ENCODE measurements at regions not wholly inside any gene's neighbourhood (a gene's known extent, or its start where the extent isn't known, plus 50 kb on each side); places are given as distances from the start of the nearest gene placed in this dataset.
"Not testable (repeated sequence)": the region's sequence is repeated elsewhere in the genome, so short reads cannot be mapped to it uniquely, and the experiment has no call there.

GRCh38 chr14:86943391-86944365 is 1049.3 kb downstream of the GALC start:
- no peak for DNase-seq

- DNase-seq, result no peak
These were observed 1050.0 kb downstream of the GALC start for GRCh38 chr14:86942936-86943335.

- DNase-seq, result no peak
These were observed 1052.9 kb downstream of the GALC start for GRCh38 chr14:86940106-86940505.

- DNase-seq, result no peak
These were observed 1054.7 kb downstream of the GALC start for GRCh38 chr14:86938320-86938719.

- no peak for DNase-seq
These were observed 1056.4 kb downstream of the GALC start for GRCh38 chr14:86936556-86936955.

- no peak for DNase-seq
These were observed 1057.6 kb downstream of the GALC start for GRCh38 chr14:86935241-86935885.

- no peak for DNase-seq
These were observed 1058.9 kb downstream of the GALC start for GRCh38 chr14:86933958-86934595.

- DNase-seq, result no peak
These were observed 1059.5 kb downstream of the GALC start for GRCh38 chr14:86933460-86933859.

GRCh38 chr14:86915406-86915805 is 1077.6 kb downstream of the GALC start:
- DNase-seq, result no peak

- no peak for DNase-seq
These were observed 1080.3 kb downstream of the GALC start for GRCh38 chr14:86912709-86913108.

GRCh38 chr14:86911486-86911885 is 1081.5 kb downstream of the GALC start:
- no peak for DNase-seq

GRCh38 chr14:86905386-86905926 is 1087.5 kb downstream of the GALC start:
- not testable (repeated sequence) for DNase-seq

GRCh38 chr14:86902176-86902950 is 1090.6 kb downstream of the GALC start:
- DNase-seq, result no peak

GRCh38 chr14:86897704-86898513 is 1095.1 kb downstream of the GALC start:
- DNase-seq, result no peak

- no peak for DNase-seq
These were observed 1095.8 kb downstream of the GALC start for GRCh38 chr14:86897224-86897623.

- DNase-seq, result no peak
These were observed 1096.3 kb downstream of the GALC start for GRCh38 chr14:86896701-86897100.

GRCh38 chr14:86892152-86892956 is 1100.6 kb downstream of the GALC start:
- no peak for DNase-seq

GRCh38 chr14:86885280-86885679 is 1107.7 kb downstream of the GALC start:
- DNase-seq, result no peak

GRCh38 chr14:86884498-86884897 is 1108.5 kb downstream of the GALC start:
- DNase-seq, result no peak

- no peak for DNase-seq
These were observed 1110.2 kb downstream of the GALC start for GRCh38 chr14:86882818-86883217.

GRCh38 chr14:86865934-86866333 is 1127.0 kb downstream of the GALC start:
- DNase-seq, result no peak

All from NCI-H345 (cell line).